DMS153 treated with DMSO at 0.1 percent for 48 hours (cell line): ENCODE measurements at regions not wholly inside any gene's neighbourhood (a gene's known extent, or its start where the extent isn't known, plus 50 kb on each side); places are given as distances from the start of the nearest gene placed in this dataset.

Experiments
- DNase-seq: peaks from one replicate; lab custom pipeline; 2025; ENCODE audit not compliant: unreplicated experiment; lab: John Stamatoyannopoulos, UW

DNA sequence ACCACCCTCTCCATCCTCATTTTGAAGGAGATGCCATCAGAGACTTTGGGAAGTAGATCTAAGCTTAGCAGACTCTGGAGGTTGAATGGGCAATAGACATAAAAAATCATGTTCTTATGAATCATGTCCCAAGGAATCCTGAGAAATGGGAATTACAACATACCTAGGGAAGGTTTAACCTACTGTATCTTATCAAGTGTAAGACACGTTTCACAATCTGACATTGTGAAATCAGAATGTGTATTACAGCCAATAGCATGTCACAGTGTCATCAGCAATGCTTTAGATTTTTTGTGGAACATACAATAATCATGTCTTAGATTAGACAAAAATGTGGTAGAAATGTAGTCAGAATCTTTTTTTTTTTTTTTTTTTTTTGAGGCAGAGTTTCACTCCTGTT lies 332.4 kb upstream of the TLE3 start:
- DNase-seq = no peak

- DNase-seq = no peak
Observed at GRCh38 chr15:70429056-70429722, 331.5 kb upstream of the TLE3 start.

GRCh38 chr15:70428211-70428822 lies 330.6 kb upstream of the TLE3 start:
- DNase-seq = no peak

DNA sequence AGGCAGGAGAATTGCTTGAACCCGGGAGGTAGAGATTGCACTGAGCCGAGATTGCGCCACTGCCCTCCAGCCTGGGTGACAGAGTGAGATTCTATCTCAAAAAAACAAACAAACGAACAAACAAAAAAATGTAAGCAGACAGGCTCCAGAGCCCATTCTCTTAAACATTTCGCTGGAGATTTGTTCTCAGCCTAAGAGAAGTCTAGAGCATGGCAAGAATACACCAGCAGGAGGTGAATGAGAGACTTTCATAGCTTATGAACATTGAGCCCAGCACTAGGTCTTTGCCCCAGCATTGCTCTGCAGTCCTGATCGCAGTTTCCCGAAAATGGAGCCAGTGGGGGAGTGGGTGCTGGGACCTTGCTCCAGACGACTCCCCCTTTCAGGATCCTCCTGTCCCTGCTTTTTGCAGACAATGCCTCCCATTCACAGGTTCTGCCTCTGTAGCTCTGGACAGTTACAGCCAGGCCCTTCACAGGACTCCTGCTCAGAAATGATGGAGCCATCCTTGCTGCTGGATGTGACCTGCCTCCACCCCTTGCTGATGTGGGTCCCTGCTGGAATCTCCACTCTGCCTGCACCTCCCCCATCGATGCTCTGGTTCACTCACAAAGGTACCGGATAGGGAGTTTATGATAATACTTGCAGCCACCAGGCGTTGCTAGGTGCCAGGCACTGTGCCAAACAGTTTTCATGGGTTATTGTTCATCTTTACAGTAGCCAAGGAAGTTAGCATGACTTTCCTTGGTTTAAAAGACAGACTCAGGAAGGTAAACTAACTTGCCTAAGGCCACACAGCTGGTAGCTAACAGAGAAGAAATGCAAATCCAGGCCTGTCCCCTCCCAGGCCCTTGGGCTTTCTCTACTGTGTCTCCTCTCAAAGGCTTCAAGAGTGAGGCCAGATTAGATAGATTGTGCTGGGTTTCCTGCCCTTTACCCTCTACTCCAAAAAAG lies 329.7 kb upstream of the TLE3 start:
- DNase-seq = no peak

DNA sequence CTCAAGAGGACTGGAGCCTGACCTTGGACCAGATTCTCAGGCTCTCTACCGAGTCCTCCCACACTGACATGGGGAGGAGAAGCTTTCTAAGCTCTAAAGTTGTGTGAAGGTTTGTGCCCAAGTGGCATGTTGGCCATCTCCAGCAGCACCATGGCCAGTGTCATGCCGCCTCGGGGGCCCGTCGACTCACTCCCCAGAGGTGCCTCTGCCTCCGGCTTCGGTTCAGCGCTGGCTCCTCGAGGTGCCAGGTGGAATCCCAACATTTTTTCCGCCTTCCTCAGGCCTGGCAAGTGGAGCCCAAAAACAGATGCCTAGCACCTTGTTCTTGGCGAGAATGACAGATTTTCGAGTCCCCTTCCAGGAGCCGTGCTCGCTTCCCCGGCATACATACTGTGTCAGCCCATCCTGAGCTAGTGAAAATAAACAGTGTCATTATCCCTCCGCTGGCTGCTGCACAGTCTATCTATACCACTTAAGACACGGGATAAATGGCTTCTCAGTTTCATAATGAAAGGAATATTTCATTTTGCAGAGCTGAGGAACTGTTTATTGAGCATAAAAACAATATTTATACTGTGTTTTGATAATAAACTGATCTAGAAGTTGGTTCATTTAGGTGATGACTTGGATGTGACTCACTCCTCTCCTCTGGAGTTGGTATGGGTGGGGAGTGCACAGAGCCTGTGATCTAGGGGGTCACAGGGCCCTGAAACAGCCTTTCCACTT lies 328.5 kb upstream of the TLE3 start:
- DNase-seq = no peak

DNA sequence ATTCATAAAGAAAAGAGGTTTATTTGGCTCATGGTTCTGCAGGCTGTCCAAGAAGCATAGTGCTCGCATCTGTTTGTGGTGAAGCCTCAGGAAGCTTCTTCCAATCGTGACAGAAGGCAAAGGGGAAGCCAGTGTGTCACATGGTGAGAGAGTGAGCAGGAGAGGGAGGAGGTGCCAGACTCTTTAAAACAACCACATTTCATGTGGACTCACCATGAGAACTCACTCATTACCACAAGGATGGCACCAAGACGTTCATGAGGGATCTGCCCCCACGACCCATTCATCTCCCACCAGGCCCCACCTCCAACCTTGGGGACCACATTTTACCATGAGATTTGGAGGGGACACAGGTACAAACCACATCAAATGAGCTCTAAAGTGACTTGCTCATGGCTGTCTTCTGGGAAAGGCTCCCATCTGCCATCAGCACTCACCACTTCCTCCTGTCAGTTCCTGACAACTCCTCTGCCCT lies 327.3 kb upstream of the TLE3 start:
- DNase-seq = no peak

- no peak for DNase-seq
Observed at GRCh38 chr15:70423267-70423666, 325.6 kb upstream of the TLE3 start.

GRCh38 chr15:70422342-70422741 lies 324.6 kb upstream of the TLE3 start:
- no peak for DNase-seq

DNA sequence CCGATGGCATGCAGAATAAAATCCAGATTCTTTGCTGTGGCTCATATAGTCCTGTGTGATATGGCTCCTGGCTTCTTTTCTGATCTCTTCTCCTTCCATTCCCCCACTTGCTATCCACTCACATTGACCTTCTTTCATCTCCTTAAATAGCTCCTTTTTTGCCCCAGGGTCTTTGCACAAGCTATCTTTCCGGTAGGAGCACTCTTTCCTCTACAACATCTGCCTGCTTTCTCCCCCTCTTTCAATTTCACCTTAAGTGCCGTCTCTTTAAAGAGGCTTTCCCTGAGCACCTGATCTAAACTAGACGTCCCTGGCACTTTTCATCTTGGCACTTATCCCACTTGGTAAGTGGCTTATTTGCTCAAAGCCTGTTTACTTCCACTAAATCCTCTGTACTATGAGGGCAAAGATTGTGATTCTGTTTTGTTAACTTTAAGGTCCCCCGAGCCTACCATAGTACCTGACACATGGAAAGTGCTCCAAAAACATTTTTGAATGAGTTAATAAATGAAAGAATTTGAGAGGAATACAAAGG lies 323.3 kb upstream of the TLE3 start:
- no peak for DNase-seq

DNA sequence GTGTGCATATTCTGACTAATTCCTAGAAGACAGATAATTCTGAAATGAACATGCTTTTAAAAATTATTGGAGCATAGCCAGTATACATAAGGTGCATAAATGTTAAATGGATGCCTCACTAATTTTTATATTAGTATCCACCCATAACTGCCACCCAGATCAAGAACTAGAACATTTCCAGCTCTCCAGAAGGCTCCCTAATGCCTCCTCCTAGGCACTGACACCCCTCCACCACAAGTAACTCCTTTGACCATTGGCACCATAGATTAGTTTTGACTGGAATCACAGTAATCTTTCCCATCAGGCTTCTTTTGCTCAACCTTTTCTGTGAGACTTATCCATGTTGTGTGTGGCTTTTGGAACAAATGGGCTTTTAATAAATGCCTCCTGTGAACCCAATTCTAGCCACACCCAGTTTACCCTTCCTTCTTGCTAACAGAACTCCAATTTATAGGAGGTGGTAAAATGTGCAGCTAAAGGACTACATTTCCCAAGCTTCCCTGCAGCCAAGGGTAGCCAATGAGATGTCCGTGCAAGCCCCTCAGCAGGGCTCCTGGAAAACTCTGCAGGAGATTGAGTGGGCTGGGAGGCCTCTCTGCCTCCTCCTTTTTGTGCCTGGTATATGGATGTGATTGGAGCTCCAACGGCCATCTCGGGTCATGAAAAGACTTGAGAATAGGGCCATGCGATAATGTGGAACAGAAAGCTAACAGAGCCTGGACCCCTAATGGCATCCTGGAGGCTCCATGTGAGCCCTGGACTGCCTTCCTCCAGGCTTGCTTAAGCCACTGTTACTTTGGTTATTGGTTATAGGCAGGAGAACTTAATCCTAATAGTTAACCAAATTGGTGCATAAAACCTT lies 322.6 kb upstream of the TLE3 start:
- DNase-seq = no peak

DNA sequence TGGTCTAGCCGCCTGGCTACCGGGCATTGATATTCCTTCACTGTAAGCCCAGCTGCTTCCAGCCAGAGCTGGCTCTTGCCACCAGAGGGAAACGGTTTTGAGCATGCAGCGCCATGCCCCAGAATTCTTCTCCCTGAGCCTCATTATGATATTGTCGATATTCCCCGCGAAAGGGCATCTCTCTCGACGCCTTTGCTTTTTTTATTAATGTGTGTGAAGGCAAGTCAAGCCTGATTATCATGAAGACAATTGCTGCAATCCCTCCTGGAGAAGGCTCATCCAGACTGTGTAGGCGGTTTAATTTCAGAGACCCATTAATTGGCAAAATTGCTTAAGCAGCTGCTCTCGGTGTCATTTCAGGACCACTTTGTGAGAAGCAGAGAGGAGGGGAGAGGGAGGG lies 321.2 kb upstream of the TLE3 start:
- DNase-seq = no peak

DNA sequence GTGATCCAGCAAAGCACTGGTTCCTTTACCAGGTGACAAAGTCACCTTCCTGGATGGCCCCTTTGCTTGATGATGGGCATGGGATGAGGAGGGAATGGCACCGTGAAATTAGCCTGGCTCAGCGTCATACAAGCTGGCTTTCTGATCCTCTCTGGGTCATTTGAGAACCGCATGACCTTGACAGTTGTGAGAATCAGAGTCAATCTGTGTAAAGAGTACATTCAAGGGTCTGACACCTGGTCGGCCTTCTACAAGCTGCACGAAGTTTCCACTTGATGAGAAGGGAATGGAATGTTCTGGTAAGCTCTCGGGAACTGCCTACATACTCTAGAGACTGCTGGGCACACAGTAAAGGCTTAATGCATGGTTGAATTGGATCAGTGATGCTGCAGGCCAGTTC lies 319.8 kb upstream of the TLE3 start:
- DNase-seq = no peak

DNA sequence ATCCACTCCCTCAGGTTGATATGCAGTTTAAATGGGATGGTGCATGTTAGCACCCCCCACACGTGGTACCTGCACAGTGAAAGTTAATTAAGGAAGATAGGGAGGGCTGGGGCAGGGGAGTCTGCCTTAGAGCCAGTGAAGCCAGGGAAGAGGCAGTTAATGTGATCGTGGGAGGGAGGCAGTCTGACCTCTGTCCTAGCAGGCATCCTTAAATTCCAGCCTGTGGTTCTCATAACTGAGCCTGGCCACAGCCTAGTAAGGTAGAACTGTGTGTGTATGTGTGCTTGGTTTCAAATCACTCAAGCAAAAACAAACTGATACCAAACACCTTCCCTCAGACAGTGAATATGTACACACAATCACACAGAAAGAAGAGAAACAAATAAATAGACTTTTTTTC lies 319.1 kb upstream of the TLE3 start:
- no peak for DNase-seq

DNA sequence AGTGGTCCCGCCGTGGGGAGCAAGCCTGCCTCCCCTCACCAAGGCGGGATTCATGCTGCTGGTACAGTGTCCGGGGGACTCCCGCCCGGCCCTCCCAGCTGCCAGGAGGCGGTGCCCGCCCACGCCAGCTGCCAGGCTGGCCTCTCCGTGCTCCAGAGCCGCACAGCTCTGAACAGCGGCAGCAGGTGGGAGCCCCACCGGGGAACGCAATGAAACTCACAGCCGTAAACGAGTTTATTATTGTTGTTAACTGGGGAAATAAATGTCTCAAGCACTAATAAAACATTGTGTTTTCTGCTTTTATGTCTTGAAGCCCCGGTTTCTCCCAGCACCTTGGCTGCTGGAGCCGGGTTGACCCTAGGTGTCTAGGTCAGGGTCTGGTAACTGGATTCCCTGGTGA lies 317.7 kb upstream of the TLE3 start:
- DNase-seq = peak; percentile 29

GRCh38 chr15:70414626-70415025 lies 316.9 kb upstream of the TLE3 start:
- DNase-seq = no peak

DNA sequence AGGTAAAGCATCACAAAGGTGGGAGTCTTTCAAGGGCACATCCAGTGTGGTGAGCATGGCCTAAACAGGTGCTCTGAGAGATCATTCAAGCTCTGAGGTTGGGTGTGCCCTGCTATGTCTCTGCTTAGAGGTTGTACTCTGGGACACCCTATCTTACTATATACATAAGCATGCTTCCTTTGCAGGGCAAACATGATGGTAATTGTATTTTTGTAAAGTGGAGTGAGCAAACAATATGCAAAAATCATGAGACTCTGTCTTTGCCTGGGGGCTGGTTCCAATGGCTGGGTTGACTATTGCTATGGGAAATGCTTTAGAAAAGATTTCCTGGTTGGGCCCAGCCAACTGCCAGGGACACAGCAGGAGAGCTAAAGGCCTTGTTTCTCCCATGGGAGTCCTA lies 315.1 kb upstream of the TLE3 start:
- DNase-seq = peak; percentile 68

DNA sequence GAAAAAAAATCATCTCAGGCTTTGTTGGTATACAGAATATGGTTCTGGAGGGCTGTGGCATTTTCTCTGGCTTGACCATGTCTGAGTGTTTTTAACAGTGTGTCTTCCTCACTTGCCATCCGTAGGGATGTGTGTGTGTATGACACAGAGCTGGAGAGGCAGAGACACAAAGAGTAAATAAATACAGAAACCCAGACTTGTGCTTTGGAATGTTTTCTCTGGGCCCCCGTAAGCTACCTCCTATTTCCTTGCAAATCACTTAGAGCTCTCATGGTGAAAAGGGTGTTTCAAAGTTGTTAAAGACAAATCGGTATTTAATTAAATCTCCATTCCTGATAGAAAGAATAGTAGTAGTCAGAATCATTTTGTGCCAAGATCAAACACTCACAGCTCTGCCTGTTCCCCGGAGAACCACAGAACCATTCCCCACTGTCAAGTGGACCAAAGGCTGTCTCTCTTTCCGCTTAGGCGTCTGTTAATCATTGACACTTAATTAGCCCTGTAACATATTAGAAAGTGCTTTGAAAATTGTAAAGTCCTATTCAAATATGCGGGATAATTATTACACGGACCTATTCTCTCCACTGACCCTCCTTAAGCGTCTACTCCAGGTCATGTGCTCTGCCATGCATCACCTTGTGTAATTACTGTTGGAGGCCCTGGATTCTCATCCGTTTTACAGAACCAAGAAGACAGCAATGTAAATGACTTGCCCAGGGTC lies 313.6 kb upstream of the TLE3 start:
- no peak for DNase-seq

DNA sequence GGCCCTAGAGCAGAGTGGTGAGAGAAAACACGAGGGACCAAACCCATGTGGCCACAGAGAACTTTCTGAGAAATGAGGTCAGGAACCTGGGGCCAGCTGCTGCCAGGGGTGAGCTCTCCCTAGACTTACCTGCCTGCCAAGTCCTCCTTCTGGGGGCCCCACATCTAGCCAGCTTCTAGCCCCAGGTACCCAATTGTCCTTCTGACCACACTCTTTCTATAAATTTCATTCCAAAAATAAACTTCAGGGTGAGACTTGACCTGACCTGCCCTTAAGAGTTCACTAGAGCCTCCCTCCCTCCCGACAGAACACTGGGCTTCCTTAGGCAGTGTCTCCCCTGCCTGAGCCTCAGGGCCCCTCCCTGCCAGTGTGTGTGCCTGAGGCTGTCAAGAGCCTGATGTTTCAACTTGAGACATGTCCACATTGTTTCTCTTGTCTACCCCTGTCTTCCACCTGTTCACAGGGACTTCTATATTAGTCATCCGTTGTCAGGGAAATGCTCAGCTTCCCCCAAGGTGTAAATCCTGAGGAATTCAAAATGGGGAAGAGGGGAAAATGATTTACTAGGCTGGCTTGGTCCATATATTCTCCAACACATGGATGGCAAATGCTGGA lies 312.8 kb upstream of the TLE3 start:
- no peak for DNase-seq

DNA sequence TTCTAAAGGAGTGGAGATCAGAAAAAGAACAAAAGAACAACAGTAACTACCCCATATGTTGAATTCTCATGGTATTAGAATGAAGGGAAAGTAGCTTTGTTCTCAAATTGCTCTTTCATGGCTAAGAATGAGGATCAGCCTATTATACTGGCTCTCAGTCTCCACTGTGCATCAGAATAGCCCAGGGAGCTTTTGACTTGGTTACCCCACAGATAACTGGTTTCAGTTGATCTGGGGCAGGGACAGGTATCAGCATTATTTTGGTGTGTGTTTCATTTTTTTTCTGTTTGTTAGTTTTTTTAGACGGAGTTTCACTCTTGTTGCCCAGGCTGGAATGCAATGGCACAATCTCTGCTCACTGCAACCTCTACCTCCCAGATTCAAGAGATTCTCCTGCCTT lies 311.7 kb upstream of the TLE3 start:
- no peak for DNase-seq
